ENCODE measurements at regions not wholly inside any gene's neighbourhood (a gene's known extent, or its start where the extent isn't known, plus 50 kb on each side); places are given as distances from the start of the nearest gene placed in this dataset.

DNA sequence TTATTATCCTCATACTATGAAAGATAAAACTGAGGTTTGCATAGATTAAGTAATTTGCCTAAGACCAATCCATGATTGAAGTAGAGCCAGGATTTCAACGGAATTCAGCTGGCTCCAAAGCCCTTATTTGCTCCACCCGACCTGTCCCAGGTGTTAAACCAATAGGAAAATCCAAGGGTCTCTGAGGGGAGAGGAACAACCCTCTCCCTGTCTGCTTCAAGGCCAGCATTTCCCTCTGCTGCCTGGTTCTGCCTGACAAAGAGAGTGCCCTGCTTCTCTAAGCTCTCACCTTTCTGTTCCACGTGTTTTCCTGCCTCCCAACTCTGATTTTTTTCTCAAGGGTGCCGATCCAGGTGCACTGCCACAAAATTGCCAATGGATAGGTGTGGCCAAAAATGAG, 127.4 kb downstream of the UBE2U start:
- WGBS, 3 donors = 33 to 51% (median 46%) methylated on average over 4 of the region's 4 CpGs
- Histone ChIP-seq H3K27ac (no peak overlapping the region), H3K4me1 (ENCODE audit: insufficient read depth) (no peaks in the 10 kb centered on the region), H3K27me3 (no peaks in the 10 kb centered on the region), H3K36me3 (no peaks in the 10 kb centered on the region), H3K4me3 (no peak overlapping the region), H3K9me3 (no peaks in the 10 kb centered on the region)
- no peak for DNase-seq
- TF ChIP-seq EP300 (IDR thresholded peaks at IDR 0.05) (no peak), POLR2A (IDR thresholded peaks at IDR 0.05) (no peak), CTCF (IDR thresholded peaks at IDR 0.05) (no peak)
- intact Hi-C loops (cut with DNase I) = no loop called here

GRCh38 chr1:64335636-64336035, 132.2 kb downstream of the UBE2U start:
- WGBS, 3 donors = 70 to 94% (median 88%) methylated on average over 4 of the region's 4 CpGs

DNA sequence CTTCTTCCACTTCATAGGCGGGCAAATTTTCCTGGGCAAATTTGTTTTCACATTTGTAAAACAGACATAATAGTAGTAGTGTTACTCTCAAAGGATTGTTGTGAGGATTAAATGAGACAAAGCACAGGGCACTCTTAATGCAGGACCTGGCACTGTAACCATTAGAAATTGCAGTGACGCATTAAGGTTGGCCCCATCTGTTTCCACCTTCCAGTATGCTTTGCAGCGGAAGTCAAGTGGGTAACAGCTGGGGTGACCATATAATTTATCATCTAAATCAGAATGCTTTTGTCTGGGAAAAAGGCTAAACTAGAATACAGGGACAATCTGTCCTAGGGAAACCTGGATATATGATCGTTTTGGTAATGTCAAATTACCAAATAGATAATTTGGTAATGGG, 132.5 kb upstream of the CACHD1 start:
- DNase-seq = no peak
- no peaks in the 10 kb centered on the region for H3K36me3 ChIP-seq
- H3K9me3 ChIP-seq = no peaks in the 10 kb centered on the region
- no peak for TF ChIP-seq POLR2A (IDR thresholded peaks at IDR 0.05)
- no peak for TF ChIP-seq CTCF (IDR thresholded peaks at IDR 0.05)
- TF ChIP-seq EP300 (IDR thresholded peaks at IDR 0.05) = no peak
- H3K27me3 ChIP-seq = no peaks in the 10 kb centered on the region
- intact Hi-C loops (cut with DNase I) = no loop called here
- H3K4me1 ChIP-seq (ENCODE audit: insufficient read depth) = no peaks in the 10 kb centered on the region
- H3K27ac ChIP-seq = no peak overlapping the region
- no peak overlapping the region for H3K4me3 ChIP-seq
- WGBS, 3 donors = 95% methylated on average over 4 of the region's 4 CpGs

More at GRCh38 chr1:64335636-64336035, 132.2 kb downstream of the UBE2U start:
- Histone ChIP-seq H3K4me3 (no peak overlapping the region), H3K4me1 (ENCODE audit: insufficient read depth) (no peaks in the 10 kb centered on the region), H3K27me3 (no peaks in the 10 kb centered on the region), H3K9me3 (no peaks in the 10 kb centered on the region), H3K27ac (no peak overlapping the region), H3K36me3 (no peaks in the 10 kb centered on the region)
- no peak for DNase-seq
- intact Hi-C loops (cut with DNase I) = no loop called here
- no peak for TF ChIP-seq CTCF (IDR thresholded peaks at IDR 0.05)
- TF ChIP-seq POLR2A (IDR thresholded peaks at IDR 0.05) = no peak
- TF ChIP-seq EP300 (IDR thresholded peaks at IDR 0.05) = no peak

DNA sequence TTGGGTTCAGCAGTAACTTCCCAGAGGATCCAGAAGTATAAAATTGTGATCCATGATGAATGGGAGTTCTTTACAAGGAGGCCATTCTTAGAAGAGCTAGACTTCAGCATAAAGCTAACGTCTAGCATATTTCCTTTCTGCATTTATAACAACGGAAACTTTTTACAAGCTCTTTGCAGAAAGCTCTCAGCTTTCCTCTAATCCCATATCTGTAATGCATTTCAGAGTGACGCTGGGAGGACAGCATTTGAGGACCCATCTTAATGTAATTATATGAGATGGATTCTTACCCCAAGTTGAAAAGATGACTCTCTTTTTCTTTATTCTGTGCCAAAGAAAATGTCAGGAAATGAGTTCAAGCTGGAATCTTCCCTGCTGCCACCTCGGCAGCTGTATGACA, 132.0 kb upstream of the CACHD1 start:
- TF ChIP-seq CTCF (IDR thresholded peaks at IDR 0.05) = no peak
- no peak for TF ChIP-seq EP300 (IDR thresholded peaks at IDR 0.05)
- TF ChIP-seq POLR2A (IDR thresholded peaks at IDR 0.05) = no peak
- no peak overlapping the region for H3K4me3 ChIP-seq
- H3K36me3 ChIP-seq = no peaks in the 10 kb centered on the region
- H3K27ac ChIP-seq = no peak overlapping the region
- 57 to 72% (median 72%) methylated on average over 4 of the region's 4 CpGs for WGBS, 3 donors
- no peaks in the 10 kb centered on the region for H3K9me3 ChIP-seq
- intact Hi-C loops (cut with DNase I) = no loop called here
- H3K4me1 ChIP-seq (ENCODE audit: insufficient read depth) = no peaks in the 10 kb centered on the region
- DNase-seq = no peak
- H3K27me3 ChIP-seq = no peaks in the 10 kb centered on the region

DNA sequence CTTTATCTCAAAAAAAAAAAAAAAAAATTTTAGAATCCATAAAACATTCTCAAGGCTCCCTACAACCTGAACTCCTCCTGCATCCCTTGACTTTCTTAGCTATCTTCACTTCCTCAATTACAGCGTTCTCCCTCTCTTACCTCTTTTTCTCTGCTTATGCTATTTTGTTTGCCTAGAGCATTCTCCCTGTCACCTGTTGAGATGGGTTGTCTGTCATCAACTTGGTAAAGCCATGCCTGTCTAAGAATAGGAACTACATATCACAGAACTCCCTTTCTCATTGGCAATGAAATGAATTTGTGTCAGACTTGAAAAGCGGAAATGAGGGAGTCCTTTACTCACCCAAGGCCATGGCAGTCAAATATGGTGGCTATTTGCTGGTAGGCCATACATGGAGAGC, 129.6 kb upstream of the CACHD1 start:
- Histone ChIP-seq H3K4me3 (no peak overlapping the region), H3K27ac (no peak overlapping the region), H3K36me3 (no peaks in the 10 kb centered on the region), H3K27me3 (no peaks in the 10 kb centered on the region), H3K9me3 (no peaks in the 10 kb centered on the region), H3K4me1 (ENCODE audit: insufficient read depth) (no peaks in the 10 kb centered on the region)
- no peak for TF ChIP-seq CTCF (IDR thresholded peaks at IDR 0.05)
- TF ChIP-seq POLR2A (IDR thresholded peaks at IDR 0.05) = no peak
- TF ChIP-seq EP300 (IDR thresholded peaks at IDR 0.05) = no peak
- WGBS, 3 donors = 92 to 95% (median 95%) methylated on average over 2 of the region's 2 CpGs
- no peak for DNase-seq
- intact Hi-C loops (cut with DNase I) = no loop called here
